ENCODE measurements at regions not wholly inside any gene's neighbourhood (a gene's known extent, or its start where the extent isn't known, plus 50 kb on each side); places are given as distances from the start of the nearest gene placed in this dataset.
"Not testable (repeated sequence)": the region's sequence is repeated elsewhere in the genome, so short reads cannot be mapped to it uniquely, and the experiment has no call there.

DNA sequence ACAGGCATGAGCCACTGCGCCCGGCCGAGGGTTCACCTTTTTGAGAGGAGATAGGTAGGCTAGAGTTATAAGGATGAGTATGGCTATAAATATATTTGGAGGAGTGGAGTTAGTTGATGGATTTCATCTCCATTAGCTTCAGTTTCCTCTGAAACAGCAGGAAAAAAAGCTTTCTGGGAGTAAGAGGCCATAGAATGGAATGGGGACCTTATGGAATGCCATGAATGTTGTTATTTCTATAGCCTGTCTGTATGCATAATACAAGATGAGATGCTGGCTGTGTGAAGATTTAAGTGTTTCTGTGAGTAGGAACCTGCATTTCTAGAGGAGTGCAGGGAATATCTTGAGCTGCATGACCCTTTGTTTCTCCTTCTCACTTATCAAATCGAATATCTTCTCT lies 114.9 kb upstream of the ARX start:
- DNase-seq: no peak

DNA sequence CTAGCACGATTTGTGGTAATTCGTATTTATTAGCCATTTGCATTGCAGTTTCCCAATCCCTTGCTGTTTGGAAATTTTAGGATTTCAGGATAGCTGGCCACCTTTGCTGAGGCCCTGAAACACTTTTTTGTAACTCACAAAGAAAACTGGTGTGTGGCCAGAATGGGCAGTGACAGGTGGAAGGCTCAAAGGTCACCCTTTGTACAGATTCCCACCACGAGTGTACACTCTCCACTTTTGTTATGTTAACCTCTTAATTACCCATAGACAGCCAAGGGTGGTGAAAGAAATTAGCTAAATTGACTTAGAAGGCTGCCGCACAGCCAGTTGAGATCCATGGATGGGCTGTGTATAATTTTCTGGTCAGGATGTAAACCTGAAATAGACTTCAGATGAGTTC lies 109.7 kb upstream of the ARX start:
- DNase-seq: no peak

DNA sequence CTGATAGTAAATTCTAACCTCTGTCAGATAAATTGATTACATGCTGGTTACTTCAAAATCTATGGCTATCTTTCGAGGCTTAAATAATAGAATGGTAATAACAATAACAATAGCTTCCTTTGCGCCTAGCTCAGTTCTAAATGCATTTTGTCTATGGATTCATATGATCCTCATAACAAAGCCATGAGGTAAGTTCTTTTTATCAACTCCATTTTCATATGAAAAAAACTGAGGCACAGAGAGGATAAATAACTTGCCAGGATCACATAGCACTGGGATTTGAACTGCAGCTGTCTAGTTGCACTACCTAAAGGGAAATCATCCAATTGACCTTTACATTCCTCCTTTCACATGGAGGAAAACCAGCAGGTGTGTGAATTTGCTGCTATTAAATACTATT lies 108.6 kb upstream of the ARX start:
- DNase-seq: no peak

GRCh38 chrX:25112156-25112555 lies 96.4 kb upstream of the ARX start:
- no peak for DNase-seq

GRCh38 chrX:25108481-25108880 lies 92.7 kb upstream of the ARX start:
- DNase-seq: no peak

- DNase-seq: no peak
Measured at GRCh38 chrX:25105221-25105620, 89.5 kb upstream of the ARX start.

- no peak for DNase-seq
Measured at GRCh38 chrX:25096522-25097045, 80.8 kb upstream of the ARX start.

GRCh38 chrX:25091152-25091551 lies 75.4 kb upstream of the ARX start:
- not testable (repeated sequence) for DNase-seq

DNA sequence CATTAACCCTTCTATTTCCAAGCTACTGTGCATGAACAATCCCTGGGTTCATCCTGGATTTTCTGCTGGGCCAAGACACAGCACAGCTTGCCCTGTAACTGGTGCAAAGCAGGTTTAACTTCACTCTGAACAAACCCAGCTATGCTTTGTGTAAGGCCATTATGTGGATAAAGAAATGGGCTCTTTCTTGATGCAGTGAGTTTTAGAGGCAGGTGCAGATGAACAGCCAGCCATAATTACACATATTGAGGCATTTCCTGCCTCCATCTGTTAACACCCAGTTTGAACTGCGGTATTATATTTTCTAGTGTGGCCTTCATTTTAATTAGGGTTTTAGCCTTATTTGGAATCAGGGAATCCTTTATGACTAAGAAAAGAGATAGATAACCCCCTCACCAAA lies 68.7 kb upstream of the ARX start:
- DNase-seq: no peak

- DNase-seq: no peak
Measured at GRCh38 chrX:25083661-25084060, 67.9 kb upstream of the ARX start.

DNA sequence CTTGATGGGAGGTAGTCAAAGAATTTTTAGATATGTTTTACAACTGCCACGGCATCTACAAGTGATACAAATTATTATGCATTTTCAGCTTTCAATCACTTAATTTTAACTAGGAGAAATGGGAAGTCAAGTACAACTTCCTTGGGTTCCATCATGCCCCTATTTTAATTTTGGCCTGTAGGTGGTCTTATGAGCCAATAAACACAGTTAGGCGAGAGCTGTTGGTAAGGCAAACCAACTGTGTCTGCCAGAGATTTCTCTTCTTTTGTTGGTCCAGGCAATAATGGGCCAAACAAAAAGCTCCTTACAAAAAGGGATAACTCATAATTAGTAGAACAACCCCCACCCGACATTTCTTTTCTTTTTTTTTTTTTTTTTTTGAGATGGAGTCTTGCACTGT lies 63.3 kb upstream of the ARX start:
- DNase-seq: no peak

- DNase-seq: no peak
Measured at GRCh38 chrX:25076941-25077500, 61.3 kb upstream of the ARX start.

GRCh38 chrX:25072247-25072646 lies 56.5 kb upstream of the ARX start:
- DNase-seq: no peak

DNA sequence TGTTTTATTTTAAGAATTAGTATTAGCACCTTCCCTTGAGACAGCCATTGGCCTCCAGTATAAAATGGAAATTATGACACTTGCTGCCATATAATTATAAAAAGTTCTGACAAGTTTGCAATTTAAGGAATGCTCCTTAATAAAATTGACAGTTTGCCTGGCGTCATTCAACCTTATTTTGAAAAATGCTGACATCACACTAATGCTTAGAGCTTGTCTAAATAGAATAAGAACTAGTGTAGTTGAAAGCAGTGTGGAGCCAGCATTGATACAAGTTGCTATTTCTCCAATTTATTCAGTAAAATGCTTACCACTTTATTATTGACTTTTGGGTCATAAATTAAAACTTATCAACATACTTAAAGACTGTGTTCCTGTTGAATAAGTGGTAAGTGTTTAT lies 54.3 kb upstream of the ARX start:
- no peak for DNase-seq

- DNase-seq: no peak
Measured at GRCh38 chrX:25069209-25069608, 53.4 kb upstream of the ARX start.

DNA sequence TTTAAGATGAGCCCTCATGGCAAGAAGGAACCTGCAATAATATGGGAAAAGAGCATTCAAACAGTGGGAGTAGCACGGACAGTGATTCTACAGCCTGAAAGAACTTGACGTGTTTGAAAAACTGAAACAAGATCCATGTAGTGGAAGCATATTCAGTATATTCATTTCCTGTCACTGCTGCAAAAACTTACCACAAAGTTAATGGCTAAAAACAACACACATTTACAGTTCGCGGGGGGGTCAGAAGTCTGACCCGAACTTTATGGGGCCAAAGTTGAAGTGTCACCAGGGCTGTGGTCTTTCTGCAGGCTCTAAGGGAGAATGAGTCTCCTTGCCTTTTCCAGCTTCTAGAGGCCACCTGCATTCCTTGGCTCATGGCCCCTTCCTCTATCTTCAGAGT lies 52.6 kb upstream of the ARX start:
- no peak for DNase-seq

- DNase-seq: no peak
Measured at GRCh38 chrX:25067271-25068172, 51.8 kb upstream of the ARX start.

DNA sequence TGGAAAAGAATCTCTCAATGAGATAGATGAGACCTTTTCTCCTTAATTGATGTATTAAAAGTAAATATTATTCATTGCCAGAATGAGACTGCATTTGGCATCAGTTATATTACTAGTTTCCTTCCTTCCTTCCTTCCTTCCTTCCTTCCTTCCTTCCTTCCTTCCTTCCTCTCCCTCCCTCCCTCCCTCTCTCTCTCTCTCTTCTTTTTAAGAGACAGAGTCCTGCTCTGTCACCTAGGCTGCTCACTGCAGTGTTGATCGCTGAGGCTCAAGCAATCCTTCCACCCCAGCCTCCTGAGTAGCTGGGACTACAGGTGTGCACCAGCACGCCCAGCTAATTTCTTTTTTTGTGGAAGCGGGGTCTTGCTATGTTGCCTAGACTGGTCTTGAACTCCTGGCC lies 50.4 kb upstream of the ARX start:
- DNase-seq: no peak
